ENCODE measurements at regions not wholly inside any gene's neighbourhood (a gene's known extent, or its start where the extent isn't known, plus 50 kb on each side); places are given as distances from the start of the nearest gene placed in this dataset.

DNA sequence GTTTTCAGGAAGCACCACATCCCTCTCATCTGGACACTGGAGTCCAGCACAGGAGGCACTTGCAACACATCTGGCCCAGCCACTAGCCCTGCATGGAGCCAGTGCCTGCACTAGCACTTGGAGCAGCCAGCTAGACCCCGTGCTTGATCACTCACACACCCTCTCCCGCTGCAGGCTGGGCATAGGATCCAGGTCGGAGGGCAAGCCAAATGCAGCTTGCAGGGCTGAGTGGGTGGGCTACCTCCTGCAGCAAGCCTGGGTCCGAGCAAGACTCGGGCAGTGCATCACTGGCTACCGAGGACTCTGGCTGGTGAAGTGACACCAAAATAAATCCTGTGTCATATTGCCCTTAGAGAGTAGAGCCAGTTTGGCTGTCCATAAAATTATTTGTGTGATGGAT lies 1795.4 kb downstream of the LRRC4C start:
- TF ChIP-seq POLR2A (IDR thresholded peaks at IDR 0.05) (no peak), POLR2AphosphoS5 (IDR thresholded peaks at IDR 0.05) (no peak)
- TF ChIP-seq, protein P1, sequence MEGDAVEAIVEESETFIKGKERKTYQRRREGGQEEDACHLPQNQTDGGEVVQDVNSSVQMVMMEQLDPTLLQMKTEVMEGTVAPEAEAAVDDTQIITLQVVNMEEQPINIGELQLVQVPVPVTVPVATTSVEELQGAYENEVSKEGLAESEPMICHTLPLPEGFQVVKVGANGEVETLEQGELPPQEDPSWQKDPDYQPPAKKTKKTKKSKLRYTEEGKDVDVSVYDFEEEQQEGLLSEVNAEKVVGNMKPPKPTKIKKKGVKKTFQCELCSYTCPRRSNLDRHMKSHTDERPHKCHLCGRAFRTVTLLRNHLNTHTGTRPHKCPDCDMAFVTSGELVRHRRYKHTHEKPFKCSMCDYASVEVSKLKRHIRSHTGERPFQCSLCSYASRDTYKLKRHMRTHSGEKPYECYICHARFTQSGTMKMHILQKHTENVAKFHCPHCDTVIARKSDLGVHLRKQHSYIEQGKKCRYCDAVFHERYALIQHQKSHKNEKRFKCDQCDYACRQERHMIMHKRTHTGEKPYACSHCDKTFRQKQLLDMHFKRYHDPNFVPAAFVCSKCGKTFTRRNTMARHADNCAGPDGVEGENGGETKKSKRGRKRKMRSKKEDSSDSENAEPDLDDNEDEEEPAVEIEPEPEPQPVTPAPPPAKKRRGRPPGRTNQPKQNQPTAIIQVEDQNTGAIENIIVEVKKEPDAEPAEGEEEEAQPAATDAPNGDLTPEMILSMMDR (IDR thresholded peaks at IDR 0.05): no peak

Measured in upper lobe of left lung (tissue), 4 donors.